HG03520 (cell line): ENCODE measurements at regions not wholly inside any gene's neighbourhood (a gene's known extent, or its start where the extent isn't known, plus 50 kb on each side); places are given as distances from the start of the nearest gene placed in this dataset.
"Not testable (repeated sequence)": the region's sequence is repeated elsewhere in the genome, so short reads cannot be mapped to it uniquely, and the experiment has no call there.

Experiments
- ATAC-seq: cut with Tn5 transposase; IDR thresholded peaks from one replicate; pipeline ENCODE4 v1.9.1; 2021; ENCODE audit warnings: mild to moderate bottlenecking, moderate library complexity; ENCODE audit not compliant: unreplicated experiment

GRCh38 chr6:78768271-78768670 lies 99.1 kb upstream of the IRAK1BP1 start:
- ATAC-seq, result no peak

- no peak for ATAC-seq
Observed at GRCh38 chr6:78770765-78771164, 96.6 kb upstream of the IRAK1BP1 start.

- no peak for ATAC-seq
Observed at GRCh38 chr6:78771586-78771985, 95.8 kb upstream of the IRAK1BP1 start.

- no peak for ATAC-seq
Observed at GRCh38 chr6:78781001-78781400, 86.3 kb upstream of the IRAK1BP1 start.

- not testable (repeated sequence) for ATAC-seq
Observed at GRCh38 chr6:78783366-78783765, 84.0 kb upstream of the IRAK1BP1 start.

GRCh38 chr6:78797270-78797669 lies 70.1 kb upstream of the IRAK1BP1 start:
- ATAC-seq, result no peak

GRCh38 chr6:78799682-78800081 lies 67.7 kb upstream of the IRAK1BP1 start:
- no peak for ATAC-seq

GRCh38 chr6:78806792-78807191 lies 60.6 kb upstream of the IRAK1BP1 start:
- ATAC-seq, result not testable (repeated sequence)

- not testable (repeated sequence) for ATAC-seq
Observed at GRCh38 chr6:78807655-78808355, 59.5 kb upstream of the IRAK1BP1 start.

- ATAC-seq, result no peak
Observed at GRCh38 chr6:78808356-78808891, 58.9 kb upstream of the IRAK1BP1 start.

- no peak for ATAC-seq
Observed at GRCh38 chr6:78808933-78809332, 58.4 kb upstream of the IRAK1BP1 start.

GRCh38 chr6:78810146-78810545 lies 57.2 kb upstream of the IRAK1BP1 start:
- no peak for ATAC-seq

- ATAC-seq, result no peak
Observed at GRCh38 chr6:78810698-78811097, 56.7 kb upstream of the IRAK1BP1 start.
